Heart left ventricle (tissue), 13 donors: ENCODE measurements at regions not wholly inside any gene's neighbourhood (a gene's known extent, or its start where the extent isn't known, plus 50 kb on each side); places are given as distances from the start of the nearest gene placed in this dataset.

Experiments used
- CTCF ChIP-seq, 12 donors: fragments of 200-600 bp; sonication (generic) in 4 of 12; IDR thresholded peaks; one replicate each; pipeline versions ENCODE4 v1.5.0 to v1.8.0; 2018 to 2022; ENCODE audit warnings: antibody characterized with exemption in 12 of 12, mild to moderate bottlenecking in 5 of 12
- POLR2A ChIP-seq, 2 donors: fragments of 450-650 bp; IDR thresholded peaks; one replicate each; pipeline ENCODE4 v1.6.1; 2017; ENCODE audit warnings: antibody characterized with exemption in 2 of 2, mild to moderate bottlenecking in 2 of 2, moderate library complexity in 2 of 2
- donor health status: ischemic (EF 13 %, LVEDD 7.1; RV severe dilation, severe dysfunction).
- donor health status: DM: no; HTN: yes; CAD: no.
- donor health status: DM: no; HTN: no; CAD: no.
- donor health status: ischemic (EF 25% LVEDD 6.9; RV normal size, moderate dysfunction).
- donor health status: ischemic (EF 25% LVEDD 5.7; RV mildly dilated, moderate dysfunction).
- donor health status: ischemic (EF 35%, LVEDD 5.7; RV mildly dilated, moderate dysfunction).
- donor health status: nonischemic (EF 11% LVEDD 7.7; RV severe dilation, severe dysfunction).
- donor health status: DM: yes; HTN: yes; CAD: no.
- donor health status: PGD.
- donor health status: ischemic (EF 29% LVEDD 5.4; RV normal size, mild dysfunction).
- donor health status: nonischemic (EF 23%, LVEDD 6.1; RV moderate dilation, normal function).

DNA sequence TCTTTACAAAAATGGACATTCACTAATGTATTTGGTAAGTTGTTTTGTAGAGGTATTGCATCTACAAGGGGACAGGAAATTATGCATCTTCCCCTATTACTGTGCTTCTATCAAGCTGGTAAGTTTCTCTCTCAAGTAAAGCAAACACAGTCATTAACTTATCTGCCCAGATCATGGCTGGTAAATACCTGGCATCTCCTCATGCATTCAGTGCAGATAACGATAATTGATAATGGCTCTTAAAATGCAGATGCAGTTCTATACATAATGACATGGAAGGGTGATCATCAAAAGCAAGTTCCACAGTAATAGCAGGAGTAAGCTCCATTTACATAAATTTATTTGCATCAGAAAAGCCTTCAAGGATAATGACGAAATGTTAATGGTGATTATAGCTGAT, 122.4 kb downstream of the SIPA1L2 start:
- no peak for TF ChIP-seq CTCF (IDR thresholded peaks at IDR 0.05)
- no peak for TF ChIP-seq POLR2A (IDR thresholded peaks at IDR 0.05)
